ENCODE measurements at regions not wholly inside any gene's neighbourhood (a gene's known extent, or its start where the extent isn't known, plus 50 kb on each side); places are given as distances from the start of the nearest gene placed in this dataset.

GRCh38 chr4:57206172-57206571 lies 96.0 kb upstream of the IGFBP7 start:
- TF ChIP-seq CTCF (conservative IDR thresholded peaks at IDR 0.05; ENCODE audit: low read depth), result no peak
- DNase-seq (ENCODE audit: low spot score), result no peak
- ChIA-PET POLR2A (ENCODE audit: low non-redundant PET) (no interaction called here), CTCF (no interaction called here)
- no peak overlapping the region for H3K27ac ChIP-seq

GRCh38 chr4:57205580-57205979 lies 95.4 kb upstream of the IGFBP7 start:
- ChIA-PET CTCF (no interaction called here), POLR2A (ENCODE audit: low non-redundant PET) (no interaction called here)
- no peak for TF ChIP-seq CTCF (conservative IDR thresholded peaks at IDR 0.05; ENCODE audit: low read depth)
- no peak overlapping the region for H3K27ac ChIP-seq
- DNase-seq (ENCODE audit: low spot score), result no peak

GRCh38 chr4:57200799-57201327 lies 90.7 kb upstream of the IGFBP7 start:
- ChIA-PET CTCF (interaction anchor here (0.8 kb wide), 1 partner anchor 37 kb away, joined by 3 read pairs; no protein-coding TSS in a partner anchor), POLR2A (ENCODE audit: low non-redundant PET) (no interaction called here)
- no peak for DNase-seq (ENCODE audit: low spot score)
- no peak for TF ChIP-seq CTCF (conservative IDR thresholded peaks at IDR 0.05; ENCODE audit: low read depth)
- no peak overlapping the region for H3K27ac ChIP-seq

- CTCF ChIA-PET, result interaction anchor here (0.6 to 1.2 kb wide), 2 partner anchors 36 to 107 kb away, joined by 5 to 7 read pairs; no protein-coding TSS in a partner anchor
- DNase-seq (ENCODE audit: low spot score), result no peak
- POLR2A ChIA-PET (ENCODE audit: low non-redundant PET), result no interaction called here
- TF ChIP-seq CTCF (conservative IDR thresholded peaks at IDR 0.05; ENCODE audit: low read depth), result no peak
- H3K27ac ChIP-seq, result no peak overlapping the region
These were observed 89.1 kb upstream of the IGFBP7 start for GRCh38 chr4:57199267-57199666.

GRCh38 chr4:57195622-57196021 lies 85.4 kb upstream of the IGFBP7 start:
- DNase-seq (ENCODE audit: low spot score), result no peak
- no peak for TF ChIP-seq CTCF (conservative IDR thresholded peaks at IDR 0.05; ENCODE audit: low read depth)
- POLR2A ChIA-PET (ENCODE audit: low non-redundant PET), result no interaction called here
- CTCF ChIA-PET, result no interaction called here
- H3K27ac ChIP-seq, result no peak overlapping the region

- CTCF ChIA-PET, result no interaction called here
- TF ChIP-seq CTCF (conservative IDR thresholded peaks at IDR 0.05; ENCODE audit: low read depth), result no peak
- no peak for DNase-seq (ENCODE audit: low spot score)
- no peak overlapping the region for H3K27ac ChIP-seq
- POLR2A ChIA-PET (ENCODE audit: low non-redundant PET), result no interaction called here
These were observed 84.0 kb upstream of the IGFBP7 start for GRCh38 chr4:57194068-57194611.

All from RWPE1 (cell line).